ENCODE measurements at regions not wholly inside any gene's neighbourhood (a gene's known extent, or its start where the extent isn't known, plus 50 kb on each side); places are given as distances from the start of the nearest gene placed in this dataset.
"Not testable (repeated sequence)": the region's sequence is repeated elsewhere in the genome, so short reads cannot be mapped to it uniquely, and the experiment has no call there.

DNA sequence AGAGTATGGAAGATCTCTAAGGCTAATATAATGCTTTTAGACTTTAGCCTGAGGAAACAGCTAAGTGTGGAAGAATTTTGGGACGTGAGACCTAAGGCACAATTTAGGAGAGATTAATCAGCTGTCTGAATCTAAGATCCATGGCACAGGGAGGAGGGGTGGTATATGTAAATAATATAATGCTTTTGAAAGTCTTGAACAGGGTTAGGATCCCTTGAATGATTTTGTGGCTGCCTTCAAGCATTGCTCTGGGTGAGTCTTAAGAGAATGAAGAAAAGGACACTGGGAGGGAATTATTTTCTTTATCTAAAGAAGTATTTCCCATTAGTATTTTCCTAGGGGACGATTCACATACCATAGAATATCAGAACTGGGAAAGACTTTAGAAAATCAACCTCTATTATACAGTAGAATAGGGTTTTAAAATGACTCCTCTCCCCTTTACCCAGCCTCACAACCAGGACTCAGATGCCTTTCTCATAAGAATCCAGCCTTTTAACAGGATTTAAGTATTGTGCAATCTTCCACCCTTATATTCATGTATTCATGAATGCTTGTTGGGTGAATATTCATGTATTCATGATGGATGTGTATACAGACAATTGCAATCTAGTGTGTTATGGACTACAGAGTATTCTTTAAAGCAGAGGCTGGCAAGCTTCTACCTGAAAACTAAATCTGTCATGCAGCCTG lies 664.2 kb upstream of the CPEB2 start:
- Histone ChIP-seq H3K27me3 (ENCODE audit: control insufficient read depth in 1 of 2, insufficient read depth in 2 of 2, low read length in 2 of 2) (no peaks in the 10 kb centered on the region), H3K27ac (ENCODE audit: low read depth, low read length) (no peak overlapping the region), H3K4me3 (ENCODE audit: low read depth in 1 of 2, low read length in 2 of 2) (no peak overlapping the region), H3K9me3 (ENCODE audit: control insufficient read depth in 1 of 2, low read length in 2 of 2) (peaks cover 3 to 5% of the 10 kb centered on the region in 2 donors), H3K4me1 (ENCODE audit: control insufficient read depth in 1 of 2, insufficient read depth in 2 of 2, low read length in 2 of 2) (no peaks in the 10 kb centered on the region), H3K36me3 (ENCODE audit: control insufficient read depth in 1 of 2, insufficient read depth in 2 of 2, low read length in 2 of 2) (no peaks in the 10 kb centered on the region), H3K9ac (ENCODE audit: low read depth in 1 of 2, low read length in 2 of 2) (no peak overlapping the region)

DNA sequence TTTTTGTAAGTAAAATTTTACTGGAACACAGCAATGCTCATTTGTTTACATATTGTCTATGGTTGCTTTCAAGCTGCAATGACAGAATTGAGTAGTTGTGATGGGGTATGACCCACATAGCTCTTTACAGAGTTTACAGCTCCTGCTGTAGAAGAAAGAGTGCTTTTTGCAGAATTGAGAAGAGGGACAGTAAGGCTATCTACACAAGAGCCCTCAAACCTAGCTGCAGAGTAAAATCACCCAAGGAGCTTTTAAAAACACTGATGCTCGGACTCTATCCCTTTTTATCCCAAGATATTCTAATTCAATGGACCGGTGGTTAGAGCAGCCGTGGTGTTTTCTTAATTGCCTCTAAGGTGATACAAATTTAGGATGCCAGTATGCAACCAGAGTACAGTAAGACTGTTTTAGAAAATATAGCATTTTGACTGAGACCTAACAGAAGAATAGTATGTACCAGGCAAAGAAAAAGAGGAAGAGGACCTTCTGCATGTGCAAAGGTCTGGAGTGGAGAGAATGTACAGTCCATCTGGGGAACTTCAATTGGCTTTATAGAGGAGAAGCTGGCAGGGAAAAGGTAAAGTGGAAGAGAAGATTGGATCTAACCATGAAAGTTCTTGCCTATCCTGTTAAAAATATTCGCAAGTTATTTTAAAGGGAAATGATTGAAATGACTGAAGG lies 663.6 kb upstream of the CPEB2 start:
- no peaks in the 10 kb centered on the region for H3K36me3 ChIP-seq (ENCODE audit: control insufficient read depth in 1 of 2, insufficient read depth in 2 of 2, low read length in 2 of 2)
- no peaks in the 10 kb centered on the region for H3K4me1 ChIP-seq (ENCODE audit: control insufficient read depth in 1 of 2, insufficient read depth in 2 of 2, low read length in 2 of 2)
- H3K9me3 ChIP-seq (ENCODE audit: control insufficient read depth in 1 of 2, low read length in 2 of 2), result peaks cover 3 to 5% of the 10 kb centered on the region in 2 donors
- H3K9ac ChIP-seq (ENCODE audit: low read depth in 1 of 2, low read length in 2 of 2), result no peak overlapping the region
- no peak overlapping the region for H3K27ac ChIP-seq (ENCODE audit: low read depth, low read length)
- H3K4me3 ChIP-seq (ENCODE audit: low read depth in 1 of 2, low read length in 2 of 2), result no peak overlapping the region
- no peaks in the 10 kb centered on the region for H3K27me3 ChIP-seq (ENCODE audit: control insufficient read depth in 1 of 2, insufficient read depth in 2 of 2, low read length in 2 of 2)

DNA sequence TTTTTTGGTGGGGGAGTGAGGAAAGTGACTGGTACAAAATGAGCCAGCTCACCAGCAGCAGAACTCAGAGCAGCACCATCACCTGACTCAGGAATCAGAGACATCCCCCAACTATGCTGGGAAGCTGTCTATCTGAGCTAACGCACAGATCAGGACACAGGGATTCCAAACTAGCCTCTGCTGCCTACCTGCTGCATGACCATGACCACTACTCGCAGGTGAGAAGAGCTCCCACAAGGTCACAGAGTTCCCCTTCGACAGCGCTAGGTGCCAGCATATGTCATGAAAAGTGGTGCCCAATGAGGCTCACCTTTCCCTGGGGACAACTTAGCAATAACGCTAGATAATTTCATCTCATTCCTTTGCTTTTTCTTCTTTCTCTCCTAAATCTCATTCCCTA lies 662.6 kb upstream of the CPEB2 start:
- H3K27me3 ChIP-seq (ENCODE audit: control insufficient read depth in 1 of 2, insufficient read depth in 2 of 2, low read length in 2 of 2), result no peaks in the 10 kb centered on the region
- H3K4me1 ChIP-seq (ENCODE audit: control insufficient read depth in 1 of 2, insufficient read depth in 2 of 2, low read length in 2 of 2), result no peaks in the 10 kb centered on the region
- no peak overlapping the region for H3K9ac ChIP-seq (ENCODE audit: low read depth in 1 of 2, low read length in 2 of 2)
- no peak overlapping the region for H3K27ac ChIP-seq (ENCODE audit: low read depth, low read length)
- no peaks in the 10 kb centered on the region for H3K36me3 ChIP-seq (ENCODE audit: control insufficient read depth in 1 of 2, insufficient read depth in 2 of 2, low read length in 2 of 2)
- no peak overlapping the region for H3K4me3 ChIP-seq (ENCODE audit: low read depth in 1 of 2, low read length in 2 of 2)
- no peaks in the 10 kb centered on the region for H3K9me3 ChIP-seq (ENCODE audit: control insufficient read depth in 1 of 2, low read length in 2 of 2)

DNA sequence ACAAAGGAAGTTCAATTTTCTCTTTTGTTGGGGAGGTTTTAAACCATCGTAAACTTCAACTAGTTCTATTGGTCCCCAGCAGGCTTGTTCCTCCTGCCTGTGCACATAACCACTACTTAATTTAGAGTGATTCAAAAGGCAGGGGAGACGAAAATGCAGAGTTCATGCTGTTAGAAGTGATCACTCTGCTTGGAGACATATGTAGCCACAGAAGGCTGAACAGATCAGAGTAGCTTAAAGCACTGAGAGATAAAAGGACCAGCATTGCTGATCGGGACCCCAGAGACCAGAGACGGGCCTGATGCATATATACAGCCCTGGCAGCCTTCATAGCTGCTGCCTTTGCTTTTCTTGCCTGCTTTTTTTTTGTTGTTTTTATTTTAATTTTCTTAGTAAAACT lies 662.0 kb upstream of the CPEB2 start:
- Histone ChIP-seq H3K9me3 (ENCODE audit: control insufficient read depth in 1 of 2, low read length in 2 of 2) (no peaks in the 10 kb centered on the region), H3K4me1 (ENCODE audit: control insufficient read depth in 1 of 2, insufficient read depth in 2 of 2, low read length in 2 of 2) (no peaks in the 10 kb centered on the region), H3K4me3 (ENCODE audit: low read depth in 1 of 2, low read length in 2 of 2) (no peak overlapping the region), H3K36me3 (ENCODE audit: control insufficient read depth in 1 of 2, insufficient read depth in 2 of 2, low read length in 2 of 2) (no peaks in the 10 kb centered on the region), H3K9ac (ENCODE audit: low read depth in 1 of 2, low read length in 2 of 2) (no peak overlapping the region), H3K27me3 (ENCODE audit: control insufficient read depth in 1 of 2, insufficient read depth in 2 of 2, low read length in 2 of 2) (no peaks in the 10 kb centered on the region), H3K27ac (ENCODE audit: low read depth, low read length) (no peak overlapping the region)

DNA sequence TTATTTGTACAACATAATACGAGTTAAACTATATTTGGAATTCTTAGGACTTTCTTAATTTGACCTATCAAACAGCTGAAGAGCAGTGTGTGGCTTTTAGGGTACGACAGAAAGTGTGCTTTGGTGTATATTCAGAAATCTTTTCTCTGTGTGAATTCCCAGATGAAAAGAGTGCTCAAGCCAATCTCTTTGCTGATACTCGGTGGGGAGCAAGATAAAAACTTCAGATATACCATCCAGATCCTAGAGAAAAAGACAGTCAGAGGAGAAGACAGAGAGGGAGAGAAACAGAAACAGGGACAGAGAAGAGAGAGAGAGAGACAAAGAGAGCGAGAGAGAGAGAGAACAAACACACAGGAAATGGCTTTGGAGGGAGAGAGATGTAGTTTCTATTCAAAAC lies 658.3 kb upstream of the CPEB2 start:
- Histone ChIP-seq H3K27me3 (ENCODE audit: control insufficient read depth in 1 of 2, insufficient read depth in 2 of 2, low read length in 2 of 2) (no peaks in the 10 kb centered on the region), H3K9ac (ENCODE audit: low read depth in 1 of 2, low read length in 2 of 2) (no peak overlapping the region)

DNA sequence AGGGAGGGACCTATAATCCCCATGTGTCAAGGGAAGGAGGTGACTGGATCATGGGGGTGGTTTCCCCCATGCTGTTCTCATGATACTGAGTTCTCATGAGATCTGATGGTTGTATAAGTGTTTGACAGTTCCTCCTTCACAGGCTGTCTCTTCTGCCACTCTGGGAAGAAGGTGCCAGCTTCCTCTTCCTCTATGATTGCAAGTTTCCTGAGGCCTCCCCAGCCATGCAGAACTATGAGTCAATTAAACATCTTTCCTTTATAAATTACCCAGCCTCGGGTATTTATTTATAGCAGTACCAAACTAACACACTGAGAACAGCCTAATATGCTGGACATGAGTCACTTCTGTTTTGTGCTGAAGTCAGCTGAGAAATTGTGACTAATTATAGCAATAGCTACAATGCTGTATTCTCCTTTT lies 656.9 kb upstream of the CPEB2 start:
- no peak overlapping the region for H3K27ac ChIP-seq (ENCODE audit: low read depth, low read length)
- H3K9ac ChIP-seq (ENCODE audit: low read depth in 1 of 2, low read length in 2 of 2), result no peak overlapping the region
- no peaks in the 10 kb centered on the region for H3K4me1 ChIP-seq (ENCODE audit: control insufficient read depth in 1 of 2, insufficient read depth in 2 of 2, low read length in 2 of 2)
- no peaks in the 10 kb centered on the region for H3K9me3 ChIP-seq (ENCODE audit: control insufficient read depth in 1 of 2, low read length in 2 of 2)
- H3K4me3 ChIP-seq (ENCODE audit: low read depth in 1 of 2, low read length in 2 of 2), result no peak overlapping the region
- no peaks in the 10 kb centered on the region for H3K27me3 ChIP-seq (ENCODE audit: control insufficient read depth in 1 of 2, insufficient read depth in 2 of 2, low read length in 2 of 2)
- H3K36me3 ChIP-seq (ENCODE audit: control insufficient read depth in 1 of 2, insufficient read depth in 2 of 2, low read length in 2 of 2), result no peaks in the 10 kb centered on the region

More for the DNA sequence above, 658.3 kb upstream of the CPEB2 start:
- H3K9me3 ChIP-seq (ENCODE audit: control insufficient read depth in 1 of 2, low read length in 2 of 2), result no peaks in the 10 kb centered on the region
- no peak overlapping the region for H3K27ac ChIP-seq (ENCODE audit: low read depth, low read length)
- no peaks in the 10 kb centered on the region for H3K4me1 ChIP-seq (ENCODE audit: control insufficient read depth in 1 of 2, insufficient read depth in 2 of 2, low read length in 2 of 2)
- H3K4me3 ChIP-seq (ENCODE audit: low read depth in 1 of 2, low read length in 2 of 2), result no peak overlapping the region
- no peaks in the 10 kb centered on the region for H3K36me3 ChIP-seq (ENCODE audit: control insufficient read depth in 1 of 2, insufficient read depth in 2 of 2, low read length in 2 of 2)

DNA sequence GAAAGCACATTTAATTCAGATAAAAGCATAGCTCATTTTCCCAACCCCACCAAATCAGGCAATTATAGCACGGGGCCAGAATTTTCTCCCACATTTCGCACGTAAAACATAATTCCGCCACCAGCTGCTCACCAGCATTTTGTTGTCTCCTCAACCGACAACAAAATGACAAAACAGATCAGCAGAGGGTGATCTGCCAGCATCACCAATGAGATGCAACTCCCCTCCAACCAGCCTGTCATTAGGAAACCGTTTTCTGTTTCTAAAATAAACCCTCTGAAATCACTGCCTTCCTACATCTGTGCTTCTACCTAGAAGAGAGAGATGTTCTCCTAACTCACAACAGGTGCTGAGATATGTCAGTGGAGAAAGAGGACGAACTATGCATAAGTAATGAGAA lies 654.8 kb upstream of the CPEB2 start:
- H3K27ac ChIP-seq (ENCODE audit: low read depth, low read length), result no peak overlapping the region

DNA sequence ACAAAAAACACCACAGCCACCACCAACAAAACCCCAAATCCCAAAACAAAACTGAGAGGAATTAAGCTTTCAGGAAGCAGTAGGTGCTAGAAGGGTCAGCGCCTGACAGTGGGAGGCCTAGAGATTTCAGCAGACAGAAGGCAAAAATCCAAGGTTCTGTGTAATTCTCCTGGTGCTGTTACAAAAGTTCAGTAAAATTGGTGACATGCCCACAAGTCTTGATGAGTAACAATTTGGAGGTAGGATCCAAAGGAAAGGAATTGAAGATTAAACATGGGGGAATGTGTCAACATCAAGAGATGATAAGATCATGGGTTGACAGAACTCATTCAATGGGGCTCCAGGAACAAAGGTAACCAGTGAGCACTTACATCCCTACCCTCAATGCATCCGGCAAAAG lies 653.8 kb upstream of the CPEB2 start:
- Histone ChIP-seq H3K9me3 (ENCODE audit: control insufficient read depth in 1 of 2, low read length in 2 of 2) (no peaks in the 10 kb centered on the region), H3K27me3 (ENCODE audit: control insufficient read depth in 1 of 2, insufficient read depth in 2 of 2, low read length in 2 of 2) (no peaks in the 10 kb centered on the region), H3K27ac (ENCODE audit: low read depth, low read length) (no peak overlapping the region), H3K36me3 (ENCODE audit: control insufficient read depth in 1 of 2, insufficient read depth in 2 of 2, low read length in 2 of 2) (no peaks in the 10 kb centered on the region), H3K4me3 (ENCODE audit: low read depth in 1 of 2, low read length in 2 of 2) (no peak overlapping the region), H3K9ac (ENCODE audit: low read depth in 1 of 2, low read length in 2 of 2) (no peak overlapping the region), H3K4me1 (ENCODE audit: control insufficient read depth in 1 of 2, insufficient read depth in 2 of 2, low read length in 2 of 2) (no peaks in the 10 kb centered on the region)

More for the DNA sequence above, 654.8 kb upstream of the CPEB2 start:
- no peaks in the 10 kb centered on the region for H3K36me3 ChIP-seq (ENCODE audit: control insufficient read depth in 1 of 2, insufficient read depth in 2 of 2, low read length in 2 of 2)
- no peak overlapping the region for H3K4me3 ChIP-seq (ENCODE audit: low read depth in 1 of 2, low read length in 2 of 2)
- no peaks in the 10 kb centered on the region for H3K27me3 ChIP-seq (ENCODE audit: control insufficient read depth in 1 of 2, insufficient read depth in 2 of 2, low read length in 2 of 2)
- no peaks in the 10 kb centered on the region for H3K9me3 ChIP-seq (ENCODE audit: control insufficient read depth in 1 of 2, low read length in 2 of 2)
- H3K9ac ChIP-seq (ENCODE audit: low read depth in 1 of 2, low read length in 2 of 2), result no peak overlapping the region
- no peaks in the 10 kb centered on the region for H3K4me1 ChIP-seq (ENCODE audit: control insufficient read depth in 1 of 2, insufficient read depth in 2 of 2, low read length in 2 of 2)

DNA sequence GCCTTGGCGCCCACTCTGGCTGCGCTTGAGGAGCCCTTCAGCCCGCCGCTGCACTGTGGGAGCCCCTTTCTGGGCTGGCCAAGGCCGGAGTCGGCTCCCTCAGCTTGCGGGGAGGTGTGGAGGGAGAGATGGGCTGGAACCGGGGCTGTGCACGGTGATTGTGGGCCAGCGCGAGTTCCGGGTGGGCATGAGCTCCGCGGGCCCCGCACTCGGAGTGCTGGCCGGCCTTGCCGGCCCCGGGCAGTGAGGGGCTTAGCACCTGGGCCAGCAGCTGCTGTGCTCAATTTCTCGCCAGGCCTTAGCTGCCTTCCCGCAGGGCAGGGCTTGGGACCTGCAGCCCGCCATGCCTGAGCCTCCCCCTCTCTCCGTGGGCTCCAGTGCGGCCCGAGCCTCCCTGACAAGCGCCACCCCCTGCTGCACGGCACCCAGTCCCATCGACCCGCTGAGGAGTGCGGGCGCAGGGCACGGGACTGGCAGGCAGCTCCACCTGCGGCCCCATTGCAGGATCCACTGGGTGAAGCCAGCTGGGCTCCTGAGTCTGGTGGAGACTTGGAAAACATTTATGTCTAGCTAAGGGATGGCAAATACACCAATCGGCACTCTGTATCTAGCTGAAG lies 643.6 kb upstream of the CPEB2 start:
- H3K27ac ChIP-seq (ENCODE audit: low read depth, low read length); H3K4me3 ChIP-seq (ENCODE audit: low read depth in 1 of 2, low read length in 2 of 2); H3K9me3 ChIP-seq (ENCODE audit: control insufficient read depth in 1 of 2, low read length in 2 of 2); H3K27me3 ChIP-seq (ENCODE audit: control insufficient read depth in 1 of 2, insufficient read depth in 2 of 2, low read length in 2 of 2); H3K9ac ChIP-seq (ENCODE audit: low read depth in 1 of 2, low read length in 2 of 2); H3K36me3 ChIP-seq (ENCODE audit: control insufficient read depth in 1 of 2, insufficient read depth in 2 of 2, low read length in 2 of 2); H3K4me1 ChIP-seq (ENCODE audit: control insufficient read depth in 1 of 2, insufficient read depth in 2 of 2, low read length in 2 of 2): not testable (repeated sequence)

DNA sequence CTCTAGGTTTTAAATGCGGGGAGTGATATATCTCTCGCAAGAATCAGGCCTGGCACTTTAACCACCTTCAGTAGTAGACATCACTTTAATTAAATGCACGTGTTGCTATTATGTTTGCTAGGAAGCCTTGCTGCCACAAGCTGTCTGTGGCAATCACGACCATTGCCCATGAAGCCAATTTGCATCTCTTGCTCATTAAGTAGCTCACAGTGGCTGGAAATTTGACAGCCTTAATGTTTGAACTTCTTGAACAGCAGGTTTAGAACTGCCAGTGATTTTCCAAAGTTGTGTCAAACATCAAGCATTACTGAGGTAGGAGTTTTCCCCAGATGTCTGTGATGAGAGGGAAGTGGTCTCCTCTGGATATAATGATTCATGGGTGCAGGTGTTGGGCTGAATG lies 642.3 kb upstream of the CPEB2 start:
- no peak overlapping the region for H3K9ac ChIP-seq (ENCODE audit: low read depth in 1 of 2, low read length in 2 of 2)

More for the DNA sequence above, 642.3 kb upstream of the CPEB2 start:
- no peak overlapping the region for H3K27ac ChIP-seq (ENCODE audit: low read depth, low read length)
- H3K27me3 ChIP-seq (ENCODE audit: control insufficient read depth in 1 of 2, insufficient read depth in 2 of 2, low read length in 2 of 2), result no peaks in the 10 kb centered on the region
- H3K4me3 ChIP-seq (ENCODE audit: low read depth in 1 of 2, low read length in 2 of 2), result no peak overlapping the region
- no peaks in the 10 kb centered on the region for H3K4me1 ChIP-seq (ENCODE audit: control insufficient read depth in 1 of 2, insufficient read depth in 2 of 2, low read length in 2 of 2)
- H3K36me3 ChIP-seq (ENCODE audit: control insufficient read depth in 1 of 2, insufficient read depth in 2 of 2, low read length in 2 of 2), result no peaks in the 10 kb centered on the region
- no peaks in the 10 kb centered on the region for H3K9me3 ChIP-seq (ENCODE audit: control insufficient read depth in 1 of 2, low read length in 2 of 2)

Measured in duodenal mucosa (tissue), 2 donors.